GM18498 (cell line): ENCODE measurements at regions not wholly inside any gene's neighbourhood (a gene's known extent, or its start where the extent isn't known, plus 50 kb on each side); places are given as distances from the start of the nearest gene placed in this dataset.

Experiments used
- ATAC-seq: cut with Tn5 transposase; IDR thresholded peaks from one replicate; pipeline ENCODE4 v1.9.1; 2021; ENCODE audit warnings: mild to moderate bottlenecking, moderate library complexity; ENCODE audit not compliant: unreplicated experiment

GRCh38 chr6:99867026-99867425 is 127.0 kb downstream of the MCHR2 start:
- no peak for ATAC-seq

- ATAC-seq, result peak; percentile 86
These were observed 125.8 kb downstream of the MCHR2 start for GRCh38 chr6:99868074-99868702.
